GM12878 (cell line): ENCODE measurements at regions not wholly inside any gene's neighbourhood (a gene's known extent, or its start where the extent isn't known, plus 50 kb on each side); places are given as distances from the start of the nearest gene placed in this dataset.

ENCODE experiments used
- ATAC-seq: fragments of 200-7000 bp; cut with Tn5 transposase; 3 replicates; pipeline ENCODE4 v1.9.1; 2020; ENCODE audit warnings: mild to moderate bottlenecking, moderate library complexity
- BruUV-seq: library from RNA; stranded (reverse); fragments of 400-500 nt; replicated peaks from 2 replicates; lab custom pipeline; 2021; lab: Mats Ljungman, UMichigan
- CTCF ChIA-PET: fragments of 300-600 bp; sonication (Branson Sonifier 250); formaldehyde crosslinking; extraction: SDS; loops from one replicate; lab custom pipeline; 2021; ENCODE audit warnings: inconsistent platforms; lab: Yijun Ruan, JAX
- POLR2A ChIA-PET: fragments of 350-600 bp; formaldehyde crosslinking; extraction: SDS; loops from one replicate; lab custom pipeline; 2021; ENCODE audit warnings: inconsistent platforms; lab: Charles Lee
- RAD21 ChIA-PET: fragments of 300-600 bp; sonication (Branson Sonifier 250); formaldehyde crosslinking; loops from one replicate; lab custom pipeline; 2023; ENCODE audit warnings: antibody characterized with exemption; ENCODE audit not compliant: unreplicated experiment; lab: Charles Lee
- SMC1A ChIA-PET: fragments of 300-600 bp; sonication (Branson Sonifier 250); formaldehyde crosslinking; loops from one replicate; lab custom pipeline; 2023; ENCODE audit not compliant: unreplicated experiment, uncharacterized antibody; lab: Charles Lee
- DNase-seq: peaks from one replicate; pipeline ENCODE4 v3.0.0-alpha.2; 2011; ENCODE audit warnings: low read depth, low spot score
- FAIRE-seq: peaks from 3 replicates; lab custom pipeline; 2011; peaks lifted over from hg19 to GRCh38; lab: Jason Lieb, UNC
- H2AFZ ChIP-seq: 2 replicates; pipeline ENCODE4 v1.6.0; 2011; ENCODE audit warnings: low read depth, low read length, control low read depth; ENCODE audit not compliant: control insufficient read depth
- H3K27ac ChIP-seq: 2 replicates; pipeline ENCODE4 v1.5.1; 2011; ENCODE audit warnings: control low read depth; ENCODE audit not compliant: control insufficient read depth, insufficient read depth
- H3K27me3 ChIP-seq, 2 experiments: replicated peaks in 1 of 2; 2 replicates each; pipeline versions ENCODE4 v1.6.0 to v1.6.1; 2011; ENCODE audit warnings: low read length in 1 of 2; ENCODE audit not compliant: control insufficient read depth in 2 of 2, insufficient read depth in 2 of 2
- H3K36me3 ChIP-seq, 2 experiments: 2 replicates each; pipeline ENCODE4 v1.5.1; 2011; ENCODE audit warnings: low read length in 1 of 2; ENCODE audit not compliant: control insufficient read depth in 2 of 2, insufficient read depth in 2 of 2
- H3K4me1 ChIP-seq: 2 replicates; pipeline ENCODE4 v1.6.1; 2011; ENCODE audit warnings: mild to moderate bottlenecking, low read length, moderate library complexity, mixed read lengths; ENCODE audit not compliant: control insufficient read depth, insufficient read depth
- H3K4me2 ChIP-seq: 2 replicates; pipeline ENCODE4 v1.6.0; 2011; ENCODE audit warnings: control low read depth; ENCODE audit not compliant: control insufficient read depth, insufficient read depth
- H3K4me3 ChIP-seq: fragments of 200-600 bp; sonication (generic); 2 replicates; pipeline ENCODE4 v1.5.1; 2016
- H3K79me2 ChIP-seq: 2 replicates; pipeline ENCODE4 v1.6.0; 2011; ENCODE audit warnings: low read length; ENCODE audit not compliant: control insufficient read depth, insufficient read depth
- H3K9ac ChIP-seq: 2 replicates; pipeline ENCODE4 v1.8.0; 2011; ENCODE audit warnings: low read length, control low read depth, mixed read lengths; ENCODE audit not compliant: control insufficient read depth, insufficient read depth
- H3K9me3 ChIP-seq: replicated peaks from 3 replicates; pipeline ENCODE4 v1.5.1; 2011; ENCODE audit warnings: mild to moderate bottlenecking, low read length; ENCODE audit not compliant: control insufficient read depth, insufficient read depth
- H4K20me1 ChIP-seq: 2 replicates; pipeline ENCODE4 v1.6.0; 2011; ENCODE audit not compliant: control insufficient read depth, insufficient read depth
- BRCA1 ChIP-seq: IDR thresholded peaks from 2 replicates; pipeline ENCODE4 v1.6.1; 2011; ENCODE audit warnings: low read depth, low read length, improper control_type of control experiment
- CBX5 ChIP-seq: sonication (generic); IDR thresholded peaks from 2 replicates; pipeline ENCODE4 v1.6.1; 2016; ENCODE audit warnings: low read depth, moderate library complexity, mild to moderate bottlenecking, inconsistent platforms
- MEF2A ChIP-seq: IDR thresholded peaks from 2 replicates; pipeline ENCODE4 v1.6.1; 2011; ENCODE audit warnings: low read depth, mild to moderate bottlenecking, low read length, moderate library complexity; ENCODE audit not compliant: insufficient read depth
- NFYB ChIP-seq: IDR thresholded peaks from 2 replicates; pipeline ENCODE4 v1.6.1; 2011; ENCODE audit warnings: low read depth, mild to moderate bottlenecking, low read length, improper control_type of control experiment, moderate library complexity; ENCODE audit not compliant: insufficient read depth
- POLR2AphosphoS2 ChIP-seq: IDR thresholded peaks from 2 replicates; pipeline ENCODE4 v1.6.1; 2011; ENCODE audit warnings: low read depth, mild to moderate bottlenecking, low read length, improper control_type of control experiment, moderate library complexity
- SMAD1 ChIP-seq: fragments of 450-650 bp; IDR thresholded peaks from 2 replicates; pipeline ENCODE4 v1.6.1; 2018; ENCODE audit warnings: mild to moderate bottlenecking, low read depth; ENCODE audit not compliant: partially characterized antibody
- ZBTB11 ChIP-seq: fragments of 450-650 bp; formaldehyde crosslinking; IDR thresholded peaks from 2 replicates; pipeline ENCODE4 v1.5.0; 2022; ENCODE audit warnings: mild to moderate bottlenecking, missing genetic modification characterization
- WGBS: methylation state at CpG from one replicate; pipeline ENCODE4 v1.1.6; 2016; ENCODE audit warnings: low lambda C conversion rate; ENCODE audit not compliant: insufficient replicate concordance, insufficient coverage; ENCODE audit errors: missing lambda C conversion rate; 5-methylcytosine and 5-hydroxymethylcytosine counted together
- in situ Hi-C: fragments of 300-500 bp; cut with MboI; formaldehyde crosslinking; loops from 9 replicates; pipeline ENCODE4 v1.14.3; 2018; ENCODE audit warnings: mixed read lengths
- intact Hi-C: fragments of 100-400 bp; cut with micrococcal nuclease; formaldehyde crosslinking; loops from one replicate; pipeline ENCODE4 v1.14.2; 2022; ENCODE audit not compliant: unreplicated experiment

GRCh38 chr22:35483730-35484129 lies 56.9 kb upstream of the RASD2 start:
- H4K20me1 ChIP-seq, result no peaks in the 10 kb centered on the region
- H3K9ac ChIP-seq, result no peak overlapping the region
- peaks cover 4% of the 10 kb centered on the region; the same call in 1 of the 2 replicates for H3K4me1 ChIP-seq
- in situ Hi-C loops, result no loop called here
- H3K36me3 ChIP-seq, result no peaks in the 10 kb centered on the region
- ChIA-PET RAD21 (no interaction called here), SMC1A (no interaction called here), POLR2A (interaction anchor here (0.6 kb wide), 1 partner anchor 8 kb away, joined by 3 read pairs; no protein-coding TSS in a partner anchor)
- no peak overlapping the region for H3K4me2 ChIP-seq
- intact Hi-C loops, result no loop called here
- no peak overlapping the region for H2AFZ ChIP-seq
- H3K27me3 ChIP-seq, result peaks cover 2 to 3% of the 10 kb centered on the region in 2 experiments; a peak in 3 of 4 replicates
- no peak for DNase-seq
- no TSS peak for BruUV-seq
- H3K9me3 ChIP-seq, result no peaks in the 10 kb centered on the region
- no peak for FAIRE-seq
- no peaks in the 10 kb centered on the region for H3K79me2 ChIP-seq
- H3K27ac ChIP-seq, result no peak overlapping the region
- TF ChIP-seq BRCA1, result no peak
- no peak for TF ChIP-seq MEF2A
- no peak for TF ChIP-seq ZBTB11 (CRISPR knock-in tag)
- no peak for TF ChIP-seq SMAD1
- no peak for TF ChIP-seq NFYB
- no peak for TF ChIP-seq CBX5
- TF ChIP-seq POLR2AphosphoS2, result no peak
- TF ChIP-seq, all 136 proteins: peak for 0
- CTCF ChIA-PET, result no interaction called here
- no peak for ATAC-seq
- whole genome bisulfite sequencing, result 20% methylated on average over 3 of the region's 3 CpGs
- H3K4me3 ChIP-seq, result no peak overlapping the region
